Heart left ventricle (tissue), 13 donors: ENCODE measurements at regions not wholly inside any gene's neighbourhood (a gene's known extent, or its start where the extent isn't known, plus 50 kb on each side); places are given as distances from the start of the nearest gene placed in this dataset.

Source experiments
- CTCF ChIP-seq, 12 donors: fragments of 200-600 bp; sonication (generic) in 4 of 12; IDR thresholded peaks; one replicate each; pipeline versions ENCODE4 v1.5.0 to v1.8.0; 2018 to 2022; ENCODE audit warnings: antibody characterized with exemption in 12 of 12, mild to moderate bottlenecking in 5 of 12
- POLR2A ChIP-seq, 2 donors: fragments of 450-650 bp; IDR thresholded peaks; one replicate each; pipeline ENCODE4 v1.6.1; 2017; ENCODE audit warnings: antibody characterized with exemption in 2 of 2, mild to moderate bottlenecking in 2 of 2, moderate library complexity in 2 of 2
- donor health status: ischemic (EF 13 %, LVEDD 7.1; RV severe dilation, severe dysfunction).
- donor health status: DM: no; HTN: yes; CAD: no.
- donor health status: DM: no; HTN: no; CAD: no.
- donor health status: ischemic (EF 25% LVEDD 6.9; RV normal size, moderate dysfunction).
- donor health status: ischemic (EF 25% LVEDD 5.7; RV mildly dilated, moderate dysfunction).
- donor health status: ischemic (EF 35%, LVEDD 5.7; RV mildly dilated, moderate dysfunction).
- donor health status: nonischemic (EF 11% LVEDD 7.7; RV severe dilation, severe dysfunction).
- donor health status: DM: yes; HTN: yes; CAD: no.
- donor health status: PGD.
- donor health status: ischemic (EF 29% LVEDD 5.4; RV normal size, mild dysfunction).
- donor health status: nonischemic (EF 23%, LVEDD 6.1; RV moderate dilation, normal function).

- no peak for TF ChIP-seq CTCF (IDR thresholded peaks at IDR 0.05)
- TF ChIP-seq POLR2A (IDR thresholded peaks at IDR 0.05): no peak
Observed at GRCh38 chr15:38005953-38006808, 71.7 kb downstream of the TMCO5A start.
